BE2C (cell line): ENCODE measurements at regions not wholly inside any gene's neighbourhood (a gene's known extent, or its start where the extent isn't known, plus 50 kb on each side); places are given as distances from the start of the nearest gene placed in this dataset.

Source experiments
- DNase-seq: peaks from one replicate; pipeline ENCODE4 v3.0.0-alpha.2; 2020
- H3K27me3 ChIP-seq: fragments of 250-450 bp; sonication (Bioruptor Pico); 2 replicates; pipeline ENCODE4 v1.5.1; 2020; ENCODE audit warnings: mild to moderate bottlenecking
- H3K36me3 ChIP-seq: fragments of 250-450 bp; sonication (Bioruptor Pico); 2 replicates; pipeline ENCODE4 v1.5.1; 2020; ENCODE audit warnings: mild to moderate bottlenecking
- H3K4me1 ChIP-seq: fragments of 250-450 bp; sonication (Bioruptor Pico); 2 replicates; pipeline ENCODE4 v1.5.1; 2020
- H3K4me3 ChIP-seq: 2 replicates; pipeline ENCODE4 v1.5.1; 2011; ENCODE audit warnings: low read depth, low read length
- H3K9me3 ChIP-seq: fragments of 250-450 bp; sonication (Bioruptor Pico); 2 replicates; pipeline ENCODE4 v1.5.1; 2020
- CTCF ChIP-seq: IDR thresholded peaks from 2 replicates; pipeline ENCODE4 v1.5.1; 2012; ENCODE audit warnings: mild to moderate bottlenecking, low read depth, low read length

GRCh38 chr11:57069942-57070341 lies 81.2 kb downstream of the OR5AK2 start:
- Histone ChIP-seq H3K9me3 (no peaks in the 10 kb centered on the region), H3K4me3 (no peak overlapping the region), H3K36me3 (no peaks in the 10 kb centered on the region), H3K27me3 (no peaks in the 10 kb centered on the region), H3K4me1 (no peaks in the 10 kb centered on the region)
- DNase-seq, result no peak
- no peak for TF ChIP-seq CTCF

- Histone ChIP-seq H3K36me3 (no peaks in the 10 kb centered on the region), H3K9me3 (no peaks in the 10 kb centered on the region), H3K4me1 (no peaks in the 10 kb centered on the region), H3K4me3 (no peak overlapping the region), H3K27me3 (no peaks in the 10 kb centered on the region)
- no peak for DNase-seq
- no peak for TF ChIP-seq CTCF
Observed at GRCh38 chr11:57071829-57072228, 83.1 kb downstream of the OR5AK2 start.

- TF ChIP-seq CTCF, result no peak
- H3K9me3 ChIP-seq, result no peaks in the 10 kb centered on the region
- no peak for DNase-seq
- H3K27me3 ChIP-seq, result no peaks in the 10 kb centered on the region
- no peaks in the 10 kb centered on the region for H3K36me3 ChIP-seq
- H3K4me1 ChIP-seq, result no peaks in the 10 kb centered on the region
- H3K4me3 ChIP-seq, result no peak overlapping the region
Observed at GRCh38 chr11:57072640-57073039, 83.9 kb downstream of the OR5AK2 start.

- Histone ChIP-seq H3K4me3 (no peak overlapping the region), H3K4me1 (no peaks in the 10 kb centered on the region), H3K9me3 (no peaks in the 10 kb centered on the region), H3K36me3 (no peaks in the 10 kb centered on the region), H3K27me3 (no peaks in the 10 kb centered on the region)
- TF ChIP-seq CTCF, result no peak
- DNase-seq, result no peak
Observed at GRCh38 chr11:57073128-57073527, 84.4 kb downstream of the OR5AK2 start.

- no peak for DNase-seq
- Histone ChIP-seq H3K9me3 (no peaks in the 10 kb centered on the region), H3K36me3 (no peaks in the 10 kb centered on the region), H3K4me1 (no peaks in the 10 kb centered on the region), H3K27me3 (no peaks in the 10 kb centered on the region), H3K4me3 (no peak overlapping the region)
- TF ChIP-seq CTCF, result no peak
Observed at GRCh38 chr11:57081356-57081755, 92.6 kb downstream of the OR5AK2 start.

- Histone ChIP-seq H3K4me3 (no peak overlapping the region), H3K36me3 (no peaks in the 10 kb centered on the region), H3K4me1 (no peaks in the 10 kb centered on the region), H3K27me3 (no peaks in the 10 kb centered on the region), H3K9me3 (no peaks in the 10 kb centered on the region)
- TF ChIP-seq CTCF, result no peak
- DNase-seq, result no peak
Observed at GRCh38 chr11:57082125-57082524, 93.4 kb downstream of the OR5AK2 start.
